Skin epidermis (tissue), 12 donors: ENCODE measurements at regions not wholly inside any gene's neighbourhood (a gene's known extent, or its start where the extent isn't known, plus 50 kb on each side); places are given as distances from the start of the nearest gene placed in this dataset.

Experiments
- H3K27ac ChIP-seq, 21 experiments: fragments of 200-600 bp; sonication (generic) in 11 of 21; one replicate each; pipeline ENCODE4 v1.5.0; 2020; ENCODE audit warnings: mild to moderate bottlenecking in 3 of 21, inconsistent platforms in 2 of 21, moderate library complexity in 2 of 21
- H3K4me3 ChIP-seq, 7 experiments: fragments of 200-600 bp; sonication (generic) in 2 of 7; one replicate each; pipeline ENCODE4 v1.5.0; 2020; ENCODE audit warnings: inconsistent platforms in 2 of 7, mild to moderate bottlenecking in 2 of 7, moderate library complexity in 1 of 7

GRCh38 chr9:79945495-79945894, 373.7 kb downstream of the TLE4 start:
- Histone ChIP-seq H3K4me3 (no peak overlapping the region), H3K27ac (no peak overlapping the region)

- H3K4me3 ChIP-seq, result no peak overlapping the region
- H3K27ac ChIP-seq, result no peak overlapping the region
Observed at GRCh38 chr9:79945016-79945415, 373.3 kb downstream of the TLE4 start.

- peak overlapping the region in 1 of 21 experiments; percentile 0 for H3K27ac ChIP-seq
- H3K4me3 ChIP-seq, result no peak overlapping the region
Observed at GRCh38 chr9:79940919-79941318, 369.2 kb downstream of the TLE4 start.

GRCh38 chr9:79939819-79940218, 368.1 kb downstream of the TLE4 start:
- no peak overlapping the region for H3K4me3 ChIP-seq
- no peak overlapping the region for H3K27ac ChIP-seq

GRCh38 chr9:79936336-79936735, 364.6 kb downstream of the TLE4 start:
- no peak overlapping the region for H3K4me3 ChIP-seq
- no peak overlapping the region for H3K27ac ChIP-seq

GRCh38 chr9:79929285-79929684, 357.5 kb downstream of the TLE4 start:
- H3K27ac ChIP-seq, result no peak overlapping the region

GRCh38 chr9:79928661-79929223, 357.0 kb downstream of the TLE4 start:
- H3K4me3 ChIP-seq, result no peak overlapping the region
- H3K27ac ChIP-seq, result no peak overlapping the region

More at GRCh38 chr9:79929285-79929684, 357.5 kb downstream of the TLE4 start:
- H3K4me3 ChIP-seq, result no peak overlapping the region

GRCh38 chr9:79925326-79925725, 353.6 kb downstream of the TLE4 start:
- H3K27ac ChIP-seq, result no peak overlapping the region
- H3K4me3 ChIP-seq, result no peak overlapping the region

- Histone ChIP-seq H3K4me3 (no peak overlapping the region), H3K27ac (no peak overlapping the region)
Observed at GRCh38 chr9:79924836-79925235, 353.1 kb downstream of the TLE4 start.

- Histone ChIP-seq H3K4me3 (no peak overlapping the region), H3K27ac (no peak overlapping the region)
Observed at GRCh38 chr9:79917421-79917820, 345.7 kb downstream of the TLE4 start.

GRCh38 chr9:79913867-79914266, 342.1 kb downstream of the TLE4 start:
- no peak overlapping the region for H3K4me3 ChIP-seq
- H3K27ac ChIP-seq, result no peak overlapping the region

GRCh38 chr9:79912318-79913070, 340.7 kb downstream of the TLE4 start:
- H3K4me3 ChIP-seq, result no peak overlapping the region

GRCh38 chr9:79911724-79912123, 340.0 kb downstream of the TLE4 start:
- H3K4me3 ChIP-seq, result no peak overlapping the region
- no peak overlapping the region for H3K27ac ChIP-seq

More at GRCh38 chr9:79912318-79913070, 340.7 kb downstream of the TLE4 start:
- H3K27ac ChIP-seq, result no peak overlapping the region

GRCh38 chr9:79902825-79903600, 331.2 kb downstream of the TLE4 start:
- no peak overlapping the region for H3K27ac ChIP-seq
- no peak overlapping the region for H3K4me3 ChIP-seq

- Histone ChIP-seq H3K4me3 (no peak overlapping the region), H3K27ac (no peak overlapping the region)
Observed at GRCh38 chr9:79900754-79901153, 329.0 kb downstream of the TLE4 start.

GRCh38 chr9:79896390-79896980, 324.7 kb downstream of the TLE4 start:
- Histone ChIP-seq H3K4me3 (no peak overlapping the region), H3K27ac (no peak overlapping the region)

- Histone ChIP-seq H3K27ac (no peak overlapping the region), H3K4me3 (no peak overlapping the region)
Observed at GRCh38 chr9:79895232-79895631, 323.5 kb downstream of the TLE4 start.

GRCh38 chr9:79889369-79889768, 317.6 kb downstream of the TLE4 start:
- Histone ChIP-seq H3K27ac (no peak overlapping the region), H3K4me3 (no peak overlapping the region)

GRCh38 chr9:79885093-79885857, 313.5 kb downstream of the TLE4 start:
- Histone ChIP-seq H3K4me3 (no peak overlapping the region), H3K27ac (no peak overlapping the region)

- Histone ChIP-seq H3K4me3 (no peak overlapping the region), H3K27ac (no peak overlapping the region)
Observed at GRCh38 chr9:79884546-79884945, 312.8 kb downstream of the TLE4 start.
